K562 (cell line): ENCODE measurements at regions not wholly inside any gene's neighbourhood (a gene's known extent, or its start where the extent isn't known, plus 50 kb on each side); places are given as distances from the start of the nearest gene placed in this dataset.
A peak's percentile ranks its signal among the peaks of the same experiment; 100 is the strongest.

ENCODE experiments used
- ATAC-seq: fragments of 200-7000 bp; cut with Tn5 transposase; 3 replicates; pipeline ENCODE4 v1.9.1; 2020; ENCODE audit warnings: moderate library complexity
- BruUV-seq: library from RNA; stranded (reverse); fragments of 400-500 nt; replicated peaks from 2 replicates; lab custom pipeline; 2021; lab: Mats Ljungman, UMichigan
- CTCF ChIA-PET: fragments of 300-600 bp; formaldehyde crosslinking; extraction: SDS; loops from one replicate; lab custom pipeline; 2021; ENCODE audit warnings: low intra/inter-chr PET ratio; lab: Yijun Ruan, JAX
- POLR2A ChIA-PET: fragments of 300-600, 350-650 bp; sonication (Branson Sonifier 250); formaldehyde crosslinking; extraction: SDS; loops from one replicate; lab custom pipeline; 2021; ENCODE audit warnings: antibody characterized with exemption, inconsistent platforms; lab: Yijun Ruan, JAX
- DNase-seq, 4 experiments: peaks; one replicate each; pipeline versions ENCODE4 v3.0.0 to v3.0.0-alpha.2; 2011 to 2018; ENCODE audit warnings: low spot score in 3 of 4, mixed read lengths in 3 of 4; ENCODE audit errors: extremely low read depth in 1 of 4
- FAIRE-seq: peaks from 2 replicates; lab custom pipeline; 2011; peaks lifted over from hg19 to GRCh38; lab: Jason Lieb, UNC
- H2AFZ ChIP-seq: 2 replicates; pipeline ENCODE4 v1.6.0; 2011; ENCODE audit warnings: low read depth, low read length, control low read depth, inconsistent platforms
- H3K27ac ChIP-seq: fragments of 200-600 bp; 3 replicates; pipeline ENCODE4 v1.8.0; 2011; ENCODE audit warnings: low read depth, mild to moderate bottlenecking, control low read depth, inconsistent platforms, low read length, moderate library complexity, mixed read lengths; ENCODE audit errors: extremely low read depth
- H3K27me3 ChIP-seq, 2 experiments: fragments of 300-600 bp in 1 of 2; 2 replicates in 1 of 2; 3 replicates in 1 of 2; pipeline versions ENCODE4 v1.6.0 to v1.8.0; 2011; ENCODE audit warnings: inconsistent platforms in 2 of 2, low read length in 2 of 2, mild to moderate bottlenecking in 1 of 2, mixed read lengths in 1 of 2, moderate library complexity in 1 of 2; ENCODE audit not compliant: control insufficient read depth in 2 of 2, insufficient read depth in 2 of 2
- H3K36me3 ChIP-seq: fragments of 300-600 bp; 3 replicates; pipeline ENCODE4 v1.8.0; 2011; ENCODE audit warnings: mild to moderate bottlenecking, low read length, inconsistent platforms; ENCODE audit not compliant: control insufficient read depth, insufficient read depth
- H3K4me1 ChIP-seq, 2 experiments: fragments of 200-600 bp in 1 of 2; replicated peaks in 1 of 2; 2 replicates in 1 of 2; 3 replicates in 1 of 2; pipeline versions ENCODE4 v1.5.1 to v1.8.0; 2011; ENCODE audit warnings: inconsistent platforms in 2 of 2, low read length in 2 of 2, mild to moderate bottlenecking in 1 of 2, mixed read lengths in 1 of 2, moderate library complexity in 1 of 2; ENCODE audit not compliant: control insufficient read depth in 2 of 2, insufficient read depth in 2 of 2
- H3K4me2 ChIP-seq: 2 replicates; pipeline ENCODE4 v1.6.1; 2011; ENCODE audit warnings: low read length, control low read depth, inconsistent platforms, mixed read lengths; ENCODE audit not compliant: insufficient read depth
- H3K4me3 ChIP-seq: fragments of 200-600 bp; sonication (generic), shearing (Covaris generic); 2 replicates; pipeline ENCODE4 v1.5.1; 2016; ENCODE audit warnings: control low read depth, inconsistent platforms
- H3K79me2 ChIP-seq: fragments of 200-600 bp; 3 replicates; pipeline ENCODE4 v1.8.0; 2011; ENCODE audit warnings: low read length, inconsistent platforms; ENCODE audit not compliant: control insufficient read depth, insufficient read depth
- H3K9ac ChIP-seq, 2 experiments: 2 replicates each; pipeline versions ENCODE4 v1.6.0 to v1.6.1; 2011; ENCODE audit warnings: low read depth in 2 of 2, low read length in 2 of 2, control low read depth in 1 of 2, inconsistent platforms in 1 of 2, mild to moderate bottlenecking in 1 of 2, mixed read lengths in 1 of 2; ENCODE audit not compliant: insufficient read depth in 1 of 2
- H3K9me1 ChIP-seq: one replicate; pipeline ENCODE4 v1.6.0; 2011; ENCODE audit warnings: inconsistent platforms, mild to moderate bottlenecking, low read length, moderate library complexity; ENCODE audit not compliant: control insufficient read depth, insufficient read depth
- H3K9me3 ChIP-seq: replicated peaks from 2 replicates; pipeline ENCODE4 v1.5.1; 2011; ENCODE audit warnings: low read depth, low read length, inconsistent platforms; ENCODE audit not compliant: control insufficient read depth, insufficient read depth
- H4K20me1 ChIP-seq: replicated peaks from 2 replicates; pipeline ENCODE4 v1.6.1; 2011; ENCODE audit warnings: low read length, inconsistent platforms, mixed read lengths; ENCODE audit not compliant: control insufficient read depth, insufficient read depth
- ARID2 ChIP-seq: fragments of 450-650 bp; IDR thresholded peaks from 2 replicates; pipeline ENCODE4 v1.6.1; 2017; ENCODE audit warnings: antibody characterized with exemption, mild to moderate bottlenecking
- RBM25 ChIP-seq: fragments of 200-400 bp; formaldehyde crosslinking; IDR thresholded peaks from 2 replicates; pipeline ENCODE4 v1.6.1; 2018; ENCODE audit warnings: low read length, low read depth, moderate library complexity; ENCODE audit not compliant: severe bottlenecking
- SNRNP70 ChIP-seq: fragments of 200-400 bp; formaldehyde crosslinking; optimal IDR thresholded peaks from 2 replicates; pipeline ENCODE3; 2017; ENCODE audit warnings: low read depth, low read length
- WHSC1 ChIP-seq: IDR thresholded peaks from one replicate; pipeline ENCODE4 v1.6.1; 2012; ENCODE audit warnings: low read length, control low read depth, inconsistent platforms
- ZNF354B ChIP-seq: fragments of 250-450 bp; sonication (Bioruptor Pico); IDR thresholded peaks from 2 replicates; pipeline ENCODE4 v1.4.0; 2020
- ZNF507 ChIP-seq: conservative IDR thresholded peaks from 2 replicates; pipeline ENCODE4 v1.6.1; 2017; ENCODE audit warnings: missing genetic modification characterization, missing compliant biosample characterization
- WGBS: fragments of 100-300 bp; shearing (Covaris generic); methylation state at CpG from one replicate; pipeline ENCODE4 v1.1.6; 2016; ENCODE audit warnings: low coverage, mixed read lengths; ENCODE audit not compliant: insufficient coverage; ENCODE audit errors: missing lambda C conversion rate; 5-methylcytosine and 5-hydroxymethylcytosine counted together
- in situ Hi-C: fragments of 300-500 bp; cut with MboI; formaldehyde crosslinking; loops from 4 replicates; pipeline ENCODE4 v1.15.0; 2018; ENCODE audit warnings: inconsistent platforms, mixed read lengths
- intact Hi-C: fragments of 100-400 bp; cut with micrococcal nuclease; formaldehyde crosslinking; loops from 2 replicates; pipeline ENCODE4 v1.14.2; 2022

- intact Hi-C loops (no loop called here), in situ Hi-C loops (no loop called here)
- Histone ChIP-seq H3K79me2 (no peaks in the 10 kb centered on the region), H3K27me3 (peaks cover 0 to 9% of the 10 kb centered on the region in 2 experiments; a peak in 2 of 5 replicates), H3K4me2 (no peak overlapping the region), H3K36me3 (no peaks in the 10 kb centered on the region), H3K4me1 (no peaks in the 10 kb centered on the region), H2AFZ (no peak overlapping the region), H3K9me1 (no peaks in the 10 kb centered on the region), H3K4me3 (no peak overlapping the region), H3K27ac (no peak overlapping the region), H4K20me1 (no peaks in the 10 kb centered on the region), H3K9ac (no peak overlapping the region), H3K9me3 (peaks cover 2% of the 10 kb centered on the region)
- DNase-seq: no peak
- WGBS: 1% methylated on average over 3 of the region's 3 CpGs
- ChIA-PET POLR2A (no interaction called here), CTCF (no interaction called here)
- no peak for ATAC-seq
- FAIRE-seq: no peak
- peak; percentile 87 for TF ChIP-seq ZNF354B
- no peak for TF ChIP-seq SNRNP70
- TF ChIP-seq ZNF507: peak; percentile 98
- peak; percentile 41 for TF ChIP-seq RBM25
- BruUV-seq: no TSS peak
Measured at GRCh38 chr20:52011093-52011492, 180.5 kb downstream of the ZFP64 start.

- peaks cover 2% of the 10 kb centered on the region for H3K9me3 ChIP-seq
- CTCF ChIA-PET: no interaction called here
- WGBS: 11% methylated on average over 11 of the region's 11 CpGs
- H4K20me1 ChIP-seq: no peaks in the 10 kb centered on the region
- H3K36me3 ChIP-seq: no peaks in the 10 kb centered on the region
- H3K79me2 ChIP-seq: no peaks in the 10 kb centered on the region
- TF ChIP-seq WHSC1 (no peak), ARID2 (no peak)
- no peaks in the 10 kb centered on the region for H3K4me1 ChIP-seq
- intact Hi-C loops: no loop called here
- H3K4me2 ChIP-seq: no peak overlapping the region
- no peak overlapping the region for H3K27ac ChIP-seq
- H3K27me3 ChIP-seq: peaks cover 0 to 5% of the 10 kb centered on the region in 2 experiments; a peak in 1 of 5 replicates
- BruUV-seq: no TSS peak
- DNase-seq (no peak), FAIRE-seq (no peak), ATAC-seq (no peak)
- H2AFZ ChIP-seq: no peak overlapping the region
- POLR2A ChIA-PET: no interaction called here
- in situ Hi-C loops: no loop called here
- no peaks in the 10 kb centered on the region for H3K9me1 ChIP-seq
- no peak overlapping the region for H3K9ac ChIP-seq
- no peak overlapping the region for H3K4me3 ChIP-seq
Measured at GRCh38 chr20:52010541-52010940, 181.0 kb downstream of the ZFP64 start.
